ENCODE measurements at regions not wholly inside any gene's neighbourhood (a gene's known extent, or its start where the extent isn't known, plus 50 kb on each side); places are given as distances from the start of the nearest gene placed in this dataset.

DNA sequence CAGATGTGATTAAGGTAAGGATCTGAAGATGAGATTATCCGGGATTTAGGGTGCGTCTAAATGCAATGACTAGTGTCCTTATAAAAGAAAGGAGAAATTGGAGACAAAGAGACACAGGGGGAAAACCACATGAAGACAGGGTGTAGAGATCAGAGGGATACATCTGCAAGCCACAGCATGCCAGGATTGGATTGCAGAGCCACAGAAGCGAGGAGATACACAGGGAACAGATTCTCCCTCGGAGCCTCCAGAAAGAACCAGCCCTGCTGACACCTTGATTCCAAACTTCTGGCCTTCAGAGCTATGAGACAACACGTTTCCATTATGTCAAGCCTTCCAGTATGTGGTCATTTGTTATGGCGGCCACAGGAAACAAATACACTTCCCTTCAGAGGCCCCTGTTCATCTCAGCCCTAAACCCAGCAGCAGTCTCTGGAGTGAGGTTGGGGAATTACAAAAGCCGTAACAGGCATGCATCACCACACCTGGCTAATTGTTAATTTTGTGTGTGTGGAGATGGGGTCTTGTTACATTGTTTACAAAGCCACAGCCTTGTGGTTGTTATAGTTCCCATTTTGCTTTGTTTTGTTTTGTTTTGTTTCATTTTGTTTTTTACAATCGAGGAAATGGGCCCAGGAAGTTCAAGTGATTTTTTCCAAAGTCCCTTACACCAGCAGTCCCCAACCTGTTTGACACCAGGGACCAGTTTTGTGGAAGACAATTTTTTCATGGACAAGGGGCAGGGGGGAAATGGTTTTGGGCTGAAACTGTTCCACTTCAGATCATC, 51.6 kb upstream of the LYRM9 start:
- H3K4me3 ChIP-seq: no peak overlapping the region
- DNase-seq (ENCODE audit: low read depth in 1 of 2, low spot score in 1 of 2): no peak
- H3K27me3 ChIP-seq: no peaks in the 10 kb centered on the region
- H3K9me3 ChIP-seq (ENCODE audit: low read depth): no peaks in the 10 kb centered on the region
- TF ChIP-seq, protein P1, sequence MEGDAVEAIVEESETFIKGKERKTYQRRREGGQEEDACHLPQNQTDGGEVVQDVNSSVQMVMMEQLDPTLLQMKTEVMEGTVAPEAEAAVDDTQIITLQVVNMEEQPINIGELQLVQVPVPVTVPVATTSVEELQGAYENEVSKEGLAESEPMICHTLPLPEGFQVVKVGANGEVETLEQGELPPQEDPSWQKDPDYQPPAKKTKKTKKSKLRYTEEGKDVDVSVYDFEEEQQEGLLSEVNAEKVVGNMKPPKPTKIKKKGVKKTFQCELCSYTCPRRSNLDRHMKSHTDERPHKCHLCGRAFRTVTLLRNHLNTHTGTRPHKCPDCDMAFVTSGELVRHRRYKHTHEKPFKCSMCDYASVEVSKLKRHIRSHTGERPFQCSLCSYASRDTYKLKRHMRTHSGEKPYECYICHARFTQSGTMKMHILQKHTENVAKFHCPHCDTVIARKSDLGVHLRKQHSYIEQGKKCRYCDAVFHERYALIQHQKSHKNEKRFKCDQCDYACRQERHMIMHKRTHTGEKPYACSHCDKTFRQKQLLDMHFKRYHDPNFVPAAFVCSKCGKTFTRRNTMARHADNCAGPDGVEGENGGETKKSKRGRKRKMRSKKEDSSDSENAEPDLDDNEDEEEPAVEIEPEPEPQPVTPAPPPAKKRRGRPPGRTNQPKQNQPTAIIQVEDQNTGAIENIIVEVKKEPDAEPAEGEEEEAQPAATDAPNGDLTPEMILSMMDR (IDR thresholded peaks at IDR 0.05; ENCODE audit: low read depth, low read length): no peak
- H3K27ac ChIP-seq: no peak overlapping the region
- H3K4me1 ChIP-seq (ENCODE audit: low read depth): peaks cover 14% of the 10 kb centered on the region
- H3K36me3 ChIP-seq: no peaks in the 10 kb centered on the region

DNA sequence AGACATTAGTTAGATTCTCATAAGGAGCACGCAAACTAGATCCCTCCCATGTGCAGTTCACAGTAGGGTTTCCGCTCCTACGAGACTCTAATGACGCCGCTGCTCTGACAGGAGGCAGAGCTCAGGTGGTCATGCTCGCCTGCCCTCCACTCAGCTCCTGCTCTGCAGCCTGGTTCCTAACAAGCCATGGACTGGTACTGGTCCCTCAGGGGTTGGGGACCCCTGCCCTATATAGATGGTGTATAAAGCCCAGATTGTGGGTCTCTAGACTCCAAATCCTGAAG, 52.1 kb upstream of the LYRM9 start:
- no peak overlapping the region for H3K4me3 ChIP-seq
- no peaks in the 10 kb centered on the region for H3K9me3 ChIP-seq (ENCODE audit: low read depth)
- H3K27ac ChIP-seq: no peak overlapping the region
- peaks cover 11% of the 10 kb centered on the region for H3K4me1 ChIP-seq (ENCODE audit: low read depth)
- no peak for DNase-seq (ENCODE audit: low read depth in 1 of 2, low spot score in 1 of 2)
- TF ChIP-seq, protein P1 (IDR thresholded peaks at IDR 0.05; ENCODE audit: low read depth, low read length): no peak
- H3K27me3 ChIP-seq: no peaks in the 10 kb centered on the region
- H3K36me3 ChIP-seq: no peaks in the 10 kb centered on the region

DNA sequence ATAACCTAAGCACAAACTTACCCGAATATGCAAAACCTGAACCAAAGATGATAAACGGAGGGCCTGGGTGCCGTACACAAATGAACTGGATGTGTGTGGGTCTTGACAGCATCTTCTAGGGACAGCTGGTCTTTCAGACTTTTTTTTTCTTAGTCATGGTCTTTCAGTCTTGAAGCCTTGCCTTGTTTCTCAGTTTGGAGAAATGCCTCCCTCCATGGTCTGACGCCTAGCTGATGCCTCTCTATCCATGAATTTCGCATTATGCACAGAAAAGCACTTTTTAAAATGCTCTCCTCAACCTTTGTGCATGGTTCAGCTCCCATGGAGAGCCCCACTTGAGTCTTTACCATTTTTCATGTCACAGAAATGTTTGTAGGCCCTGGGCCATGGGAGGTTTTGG, 52.8 kb upstream of the LYRM9 start:
- no peaks in the 10 kb centered on the region for H3K27me3 ChIP-seq
- no peak overlapping the region for H3K4me3 ChIP-seq
- peaks cover 4% of the 10 kb centered on the region for H3K4me1 ChIP-seq (ENCODE audit: low read depth)
- no peak overlapping the region for H3K27ac ChIP-seq
- H3K9me3 ChIP-seq (ENCODE audit: low read depth): no peaks in the 10 kb centered on the region
- TF ChIP-seq, protein P1 (IDR thresholded peaks at IDR 0.05; ENCODE audit: low read depth, low read length): no peak
- no peaks in the 10 kb centered on the region for H3K36me3 ChIP-seq
- no peak for DNase-seq (ENCODE audit: low read depth in 1 of 2, low spot score in 1 of 2)

DNA sequence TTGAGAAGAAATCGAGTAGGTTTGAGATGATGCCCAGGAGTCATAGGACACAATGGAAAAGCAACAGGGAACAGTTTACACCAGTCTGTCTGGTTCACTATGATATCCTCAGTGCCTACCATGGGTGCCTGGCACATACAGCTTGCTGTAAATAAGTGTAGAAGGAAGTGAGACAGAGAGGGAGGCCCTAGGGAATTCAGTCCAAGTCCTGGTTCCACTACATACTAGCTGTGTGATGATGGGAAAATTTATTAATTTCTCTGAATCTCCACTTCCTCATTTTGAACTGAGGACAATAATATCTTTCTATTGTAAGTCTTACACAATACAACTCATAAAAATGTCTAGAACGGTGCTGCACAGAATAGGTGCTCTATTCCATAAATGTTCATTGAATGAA, 53.3 kb upstream of the LYRM9 start:
- H3K27me3 ChIP-seq: no peaks in the 10 kb centered on the region
- DNase-seq (ENCODE audit: low read depth in 1 of 2, low spot score in 1 of 2): no peak
- H3K36me3 ChIP-seq: no peaks in the 10 kb centered on the region
- no peak overlapping the region for H3K4me3 ChIP-seq
- H3K4me1 ChIP-seq (ENCODE audit: low read depth): no peaks in the 10 kb centered on the region
- H3K27ac ChIP-seq: no peak overlapping the region
- TF ChIP-seq, protein P1 (IDR thresholded peaks at IDR 0.05; ENCODE audit: low read depth, low read length): no peak
- H3K9me3 ChIP-seq (ENCODE audit: low read depth): no peaks in the 10 kb centered on the region

DNA sequence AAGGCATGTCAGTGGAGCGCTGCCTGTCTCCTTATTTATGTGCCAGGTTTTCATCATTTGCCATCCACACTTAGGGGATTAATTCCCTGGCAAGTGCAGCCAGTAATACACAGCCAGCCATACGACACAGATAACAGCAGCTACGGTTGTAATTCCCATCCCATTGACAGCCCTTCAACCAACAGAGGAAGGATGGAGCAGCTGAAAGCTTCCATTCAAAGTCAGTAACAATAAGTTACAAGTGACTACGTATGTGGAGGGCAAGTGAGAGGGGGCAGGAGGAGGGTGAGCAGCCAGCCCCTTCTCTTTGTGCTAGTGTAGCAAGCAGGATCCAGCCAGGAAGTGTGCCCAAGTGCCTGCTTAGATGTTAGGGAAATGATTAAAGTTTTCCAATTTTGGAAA, 53.8 kb upstream of the LYRM9 start:
- DNase-seq (ENCODE audit: low read depth in 1 of 2, low spot score in 1 of 2): no peak
- Histone ChIP-seq H3K4me1 (ENCODE audit: low read depth) (peaks cover 1% of the 10 kb centered on the region), H3K4me3 (no peak overlapping the region), H3K27me3 (no peaks in the 10 kb centered on the region), H3K27ac (no peak overlapping the region), H3K36me3 (no peaks in the 10 kb centered on the region), H3K9me3 (ENCODE audit: low read depth) (no peaks in the 10 kb centered on the region)
- TF ChIP-seq, protein P1 (IDR thresholded peaks at IDR 0.05; ENCODE audit: low read depth, low read length): no peak
